Thyroid gland (tissue), 4 donors: ENCODE measurements at regions not wholly inside any gene's neighbourhood (a gene's known extent, or its start where the extent isn't known, plus 50 kb on each side); places are given as distances from the start of the nearest gene placed in this dataset.

Experiments
- DNase-seq, 2 donors: peaks; one replicate each; pipeline ENCODE4 v3.0.0-alpha.2; 2019
- H3K27ac ChIP-seq, 3 donors: fragments of 200-600 bp; sonication (generic); 1 replicate in 2 of 3; 2 replicates in 1 of 3; pipeline ENCODE4 v1.5.1; 2016 to 2019; ENCODE audit warnings: mild to moderate bottlenecking in 1 of 3, moderate library complexity in 1 of 3
- H3K27me3 ChIP-seq: fragments of 200-600 bp; sonication (generic); one replicate; pipeline ENCODE4 v1.5.1; 2019
- H3K36me3 ChIP-seq, 2 donors: fragments of 200-600 bp; sonication (generic); one replicate each; pipeline ENCODE4 v1.5.1; 2016 to 2019
- H3K4me1 ChIP-seq, 2 donors: fragments of 200-600 bp; sonication (generic); one replicate each; pipeline ENCODE4 v1.5.1; 2017 to 2019
- H3K4me3 ChIP-seq, 3 donors: fragments of 200-600 bp; sonication (generic); replicated peaks in 1 of 3; 1 replicate in 2 of 3; 2 replicates in 1 of 3; pipeline ENCODE4 v1.5.1; 2016; ENCODE audit warnings: mild to moderate bottlenecking in 1 of 3
- H3K9me3 ChIP-seq: fragments of 200-600 bp; sonication (generic); one replicate; pipeline ENCODE4 v1.5.1; 2017
- CTCF ChIP-seq, 6 experiments: fragments of 200-600 bp in 3 of 6; fragments of 450-650 bp in 3 of 6; sonication (generic) in 3 of 6; IDR thresholded peaks; one replicate each; pipeline ENCODE4 v1.5.1; 2016 to 2019; ENCODE audit warnings: antibody characterized with exemption in 6 of 6, mild to moderate bottlenecking in 2 of 6, inconsistent platforms in 1 of 6, moderate library complexity in 1 of 6
- POLR2A ChIP-seq, 2 donors: fragments of 450-650 bp; IDR thresholded peaks; one replicate each; pipeline ENCODE4 v1.6.1; 2017; ENCODE audit warnings: antibody characterized with exemption in 2 of 2, mild to moderate bottlenecking in 2 of 2, moderate library complexity in 1 of 2
- WGBS, 2 donors: methylation state at CpG; one replicate each; pipeline ENCODE4 v1.1.5; 2017; 5-methylcytosine and 5-hydroxymethylcytosine counted together
- intact Hi-C: fragments of 100-400 bp; cut with DNase I; formaldehyde crosslinking; loops from one replicate; pipeline ENCODE4 v1.15.1; 2023

GRCh38 chr4:31283679-31284078, 563.5 kb downstream of the PCDH7 start:
- Histone ChIP-seq H3K27me3 (no peaks in the 10 kb centered on the region), H3K36me3 (no peaks in the 10 kb centered on the region), H3K9me3 (no peaks in the 10 kb centered on the region), H3K27ac (no peak overlapping the region), H3K4me3 (no peak overlapping the region), H3K4me1 (no peaks in the 10 kb centered on the region)
- 80% methylated on average over 4 of the region's 4 CpGs for WGBS, 2 donors
- intact Hi-C loops, result no loop called here
- DNase-seq, result no peak
- TF ChIP-seq POLR2A (IDR thresholded peaks at IDR 0.05) (no peak), CTCF (IDR thresholded peaks at IDR 0.05) (no peak)

GRCh38 chr4:31290836-31291235, 570.7 kb downstream of the PCDH7 start:
- no peak for DNase-seq
- Histone ChIP-seq H3K36me3 (no peaks in the 10 kb centered on the region), H3K27ac (no peak overlapping the region), H3K9me3 (no peaks in the 10 kb centered on the region), H3K4me3 (no peak overlapping the region), H3K27me3 (no peaks in the 10 kb centered on the region), H3K4me1 (no peaks in the 10 kb centered on the region)
- intact Hi-C loops, result no loop called here
- no peak for TF ChIP-seq POLR2A (IDR thresholded peaks at IDR 0.05)
- TF ChIP-seq CTCF (IDR thresholded peaks at IDR 0.05), result no peak
- WGBS, 2 donors, result 42 to 49% methylated on average over 3 of the region's 3 CpGs

GRCh38 chr4:31291238-31291637, 571.1 kb downstream of the PCDH7 start:
- Histone ChIP-seq H3K27ac (no peak overlapping the region), H3K9me3 (no peaks in the 10 kb centered on the region), H3K36me3 (no peaks in the 10 kb centered on the region), H3K27me3 (no peaks in the 10 kb centered on the region), H3K4me3 (no peak overlapping the region), H3K4me1 (no peaks in the 10 kb centered on the region)
- no peak for TF ChIP-seq POLR2A (IDR thresholded peaks at IDR 0.05)
- TF ChIP-seq CTCF (IDR thresholded peaks at IDR 0.05), result no peak
- no peak for DNase-seq
- whole genome bisulfite sequencing, 2 donors, result 81% methylated on average over 1 of the region's 1 CpG
- intact Hi-C loops, result no loop called here

- TF ChIP-seq CTCF (IDR thresholded peaks at IDR 0.05) (no peak), POLR2A (IDR thresholded peaks at IDR 0.05) (no peak)
- Histone ChIP-seq H3K36me3 (no peaks in the 10 kb centered on the region), H3K27me3 (no peaks in the 10 kb centered on the region), H3K4me3 (no peak overlapping the region), H3K27ac (no peak overlapping the region), H3K9me3 (no peaks in the 10 kb centered on the region), H3K4me1 (no peaks in the 10 kb centered on the region)
- no peak for DNase-seq
- WGBS, 2 donors, result 93 to 96% methylated on average over 7 of the region's 7 CpGs
- intact Hi-C loops, result no loop called here
Measured at GRCh38 chr4:31294655-31295480, 574.7 kb downstream of the PCDH7 start.

GRCh38 chr4:31298737-31299136, 578.6 kb downstream of the PCDH7 start:
- Histone ChIP-seq H3K9me3 (no peaks in the 10 kb centered on the region), H3K4me3 (no peak overlapping the region), H3K36me3 (no peaks in the 10 kb centered on the region), H3K27ac (no peak overlapping the region), H3K27me3 (no peaks in the 10 kb centered on the region), H3K4me1 (no peaks in the 10 kb centered on the region)
- WGBS, 2 donors, result 88 to 90% methylated on average over 1 of the region's 1 CpG
- TF ChIP-seq POLR2A (IDR thresholded peaks at IDR 0.05) (no peak), CTCF (IDR thresholded peaks at IDR 0.05) (no peak)
- intact Hi-C loops, result no loop called here
- DNase-seq, result no peak
